Astrocyte (in vitro differentiated cells and primary cell): ENCODE measurements at regions not wholly inside any gene's neighbourhood (a gene's known extent, or its start where the extent isn't known, plus 50 kb on each side); places are given as distances from the start of the nearest gene placed in this dataset.
"Not testable (repeated sequence)": the region's sequence is repeated elsewhere in the genome, so short reads cannot be mapped to it uniquely, and the experiment has no call there.

Experiments used
- DNase-seq: peaks from one replicate; pipeline ENCODE4 v3.0.0-alpha.2; 2010; ENCODE audit warnings: low read depth
- FAIRE-seq: peaks from 2 replicates; lab custom pipeline; 2011; peaks lifted over from hg19 to GRCh38; lab: Jason Lieb, UNC
- H2AFZ ChIP-seq: 2 replicates; pipeline ENCODE4 v1.6.0; 2012; ENCODE audit warnings: low read depth, low read length, inconsistent platforms
- H3K27ac ChIP-seq: 2 replicates; pipeline ENCODE4 v1.5.1; 2011; ENCODE audit warnings: low read depth, low read length, inconsistent platforms
- H3K27me3 ChIP-seq: 2 replicates; pipeline ENCODE4 v1.6.0; 2011; ENCODE audit warnings: low read length, inconsistent platforms; ENCODE audit not compliant: insufficient read depth
- H3K36me3 ChIP-seq: 2 replicates; pipeline ENCODE4 v1.5.1; 2011; ENCODE audit warnings: low read length, inconsistent platforms; ENCODE audit not compliant: insufficient read depth
- H3K4me1 ChIP-seq: 2 replicates; pipeline ENCODE4 v1.5.1; 2011; ENCODE audit warnings: low read length, inconsistent platforms; ENCODE audit not compliant: insufficient read depth
- H3K4me2 ChIP-seq: 2 replicates; pipeline ENCODE4 v1.6.0; 2012; ENCODE audit warnings: low read length, inconsistent platforms
- H3K4me3 ChIP-seq: 2 replicates; pipeline ENCODE4 v1.5.1; 2011; ENCODE audit warnings: low read depth, mild to moderate bottlenecking, low read length, inconsistent platforms; ENCODE audit not compliant: insufficient read depth
- H3K79me2 ChIP-seq: 2 replicates; pipeline ENCODE4 v1.6.0; 2012; ENCODE audit warnings: mild to moderate bottlenecking, low read length, inconsistent platforms; ENCODE audit not compliant: insufficient read depth
- H3K9ac ChIP-seq: 2 replicates; pipeline ENCODE4 v1.6.0; 2012; ENCODE audit warnings: mild to moderate bottlenecking, low read length, inconsistent platforms
- H3K9me3 ChIP-seq: 2 replicates; pipeline ENCODE4 v1.5.1; 2012; ENCODE audit warnings: low read depth, mild to moderate bottlenecking, low read length, inconsistent platforms; ENCODE audit not compliant: insufficient read depth
- H4K20me1 ChIP-seq: 2 replicates; pipeline ENCODE4 v1.6.0; 2012; ENCODE audit warnings: low read length, inconsistent platforms; ENCODE audit not compliant: insufficient read depth
- H3K27ac Mint-ChIP-seq: one replicate; pipeline ENCODE4 v1.8.0; 2021; ENCODE audit warnings: mild to moderate bottlenecking, mixed read lengths; ENCODE audit not compliant: unreplicated experiment
- H3K27me3 Mint-ChIP-seq: one replicate; pipeline ENCODE4 v1.8.0; 2021; ENCODE audit warnings: low read depth, mixed read lengths; ENCODE audit not compliant: unreplicated experiment
- H3K36me3 Mint-ChIP-seq: one replicate; pipeline ENCODE4 v1.8.0; 2021; ENCODE audit warnings: low read depth, mixed read lengths; ENCODE audit not compliant: unreplicated experiment
- H3K4me1 Mint-ChIP-seq: one replicate; pipeline ENCODE4 v1.8.0; 2021; ENCODE audit warnings: low read depth, mixed read lengths; ENCODE audit not compliant: unreplicated experiment
- H3K4me3 Mint-ChIP-seq: one replicate; pipeline ENCODE4 v1.8.0; 2021; ENCODE audit warnings: mild to moderate bottlenecking, moderate library complexity, mixed read lengths; ENCODE audit not compliant: unreplicated experiment
- H3K9me3 Mint-ChIP-seq: one replicate; pipeline ENCODE4 v1.8.0; 2021; ENCODE audit warnings: mild to moderate bottlenecking, mixed read lengths; ENCODE audit not compliant: unreplicated experiment
- EZH2 ChIP-seq: IDR thresholded peaks from 2 replicates; pipeline ENCODE4 v1.6.1; 2012; ENCODE audit warnings: mild to moderate bottlenecking, low read length, inconsistent platforms; ENCODE audit not compliant: insufficient read depth
- TF ChIP-seq, protein P1 (sequence below): IDR thresholded peaks from 2 replicates; pipeline ENCODE4 v1.5.1; 2011; ENCODE audit warnings: low read depth, mild to moderate bottlenecking, inconsistent platforms, low read length, moderate library complexity; ENCODE audit not compliant: insufficient read depth

DNA sequence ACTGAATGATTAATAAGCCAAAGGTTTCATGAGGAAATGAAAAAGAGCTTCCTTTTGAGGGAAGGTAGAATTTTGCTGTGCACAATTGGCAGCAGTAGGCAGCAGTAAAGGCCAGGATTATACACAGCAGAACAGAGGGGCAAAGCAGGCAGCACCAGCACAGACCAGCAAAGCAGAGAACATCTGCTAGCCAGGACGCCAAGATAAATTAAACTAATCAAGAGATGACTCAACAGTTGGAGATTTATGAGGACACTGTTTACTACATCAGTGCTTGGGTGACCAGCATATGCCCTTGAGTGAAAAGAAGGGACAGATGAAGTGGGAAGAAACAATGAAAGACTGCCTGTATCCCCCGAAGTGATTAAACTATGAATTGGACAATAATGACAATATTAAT, 871.4 kb upstream of the CDH10 start:
- no peak overlapping the region for H3K27ac ChIP-seq
- TF ChIP-seq, protein P1, sequence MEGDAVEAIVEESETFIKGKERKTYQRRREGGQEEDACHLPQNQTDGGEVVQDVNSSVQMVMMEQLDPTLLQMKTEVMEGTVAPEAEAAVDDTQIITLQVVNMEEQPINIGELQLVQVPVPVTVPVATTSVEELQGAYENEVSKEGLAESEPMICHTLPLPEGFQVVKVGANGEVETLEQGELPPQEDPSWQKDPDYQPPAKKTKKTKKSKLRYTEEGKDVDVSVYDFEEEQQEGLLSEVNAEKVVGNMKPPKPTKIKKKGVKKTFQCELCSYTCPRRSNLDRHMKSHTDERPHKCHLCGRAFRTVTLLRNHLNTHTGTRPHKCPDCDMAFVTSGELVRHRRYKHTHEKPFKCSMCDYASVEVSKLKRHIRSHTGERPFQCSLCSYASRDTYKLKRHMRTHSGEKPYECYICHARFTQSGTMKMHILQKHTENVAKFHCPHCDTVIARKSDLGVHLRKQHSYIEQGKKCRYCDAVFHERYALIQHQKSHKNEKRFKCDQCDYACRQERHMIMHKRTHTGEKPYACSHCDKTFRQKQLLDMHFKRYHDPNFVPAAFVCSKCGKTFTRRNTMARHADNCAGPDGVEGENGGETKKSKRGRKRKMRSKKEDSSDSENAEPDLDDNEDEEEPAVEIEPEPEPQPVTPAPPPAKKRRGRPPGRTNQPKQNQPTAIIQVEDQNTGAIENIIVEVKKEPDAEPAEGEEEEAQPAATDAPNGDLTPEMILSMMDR, result no peak
- no peak for TF ChIP-seq EZH2
- H2AFZ ChIP-seq, result no peak overlapping the region
- H3K4me3 ChIP-seq, result no peak overlapping the region
- H3K9me3 ChIP-seq, result no peaks in the 10 kb centered on the region
- Mint-ChIP-seq H3K9me3 (no peaks in the 10 kb centered on the region), H3K4me3 (no peak overlapping the region), H3K27ac (no peak overlapping the region), H3K36me3 (no peaks in the 10 kb centered on the region), H3K27me3 (no peaks in the 10 kb centered on the region), H3K4me1 (peaks cover 6% of the 10 kb centered on the region)
- H3K27me3 ChIP-seq, result no peaks in the 10 kb centered on the region
- no peak overlapping the region for H3K9ac ChIP-seq
- H3K4me2 ChIP-seq, result no peak overlapping the region
- FAIRE-seq (no peak), DNase-seq (no peak)
- no peaks in the 10 kb centered on the region for H3K36me3 ChIP-seq
- H3K79me2 ChIP-seq, result no peaks in the 10 kb centered on the region
- no peaks in the 10 kb centered on the region for H3K4me1 ChIP-seq
- no peaks in the 10 kb centered on the region for H4K20me1 ChIP-seq

DNA sequence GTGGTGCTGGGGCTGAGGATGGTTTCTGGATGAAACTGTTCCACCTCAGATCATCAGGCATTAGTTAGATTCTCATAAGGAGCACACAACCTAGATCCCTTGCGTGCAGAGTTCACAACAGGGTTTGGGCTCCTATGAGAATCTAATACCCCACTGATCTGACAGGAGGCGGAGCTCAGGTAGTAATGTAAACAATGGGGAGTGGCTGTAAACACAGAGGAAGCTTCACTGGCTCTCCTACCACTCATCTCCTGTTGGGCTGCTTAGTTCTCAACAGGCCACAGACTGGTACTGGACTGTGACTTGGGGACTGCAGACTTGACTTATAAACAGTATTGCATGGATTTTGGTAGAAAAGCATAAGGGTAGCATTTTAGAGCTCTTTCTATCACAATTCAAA, 870.7 kb upstream of the CDH10 start:
- Mint-ChIP-seq H3K27ac (no peak overlapping the region), H3K36me3 (no peaks in the 10 kb centered on the region), H3K27me3 (no peaks in the 10 kb centered on the region), H3K4me1 (peaks cover 6% of the 10 kb centered on the region), H3K9me3 (no peaks in the 10 kb centered on the region), H3K4me3 (no peak overlapping the region)
- H3K9me3 ChIP-seq, result no peaks in the 10 kb centered on the region
- H3K79me2 ChIP-seq, result no peaks in the 10 kb centered on the region
- no peaks in the 10 kb centered on the region for H3K27me3 ChIP-seq
- H3K4me1 ChIP-seq, result no peaks in the 10 kb centered on the region
- no peak for FAIRE-seq
- TF ChIP-seq, protein P1, result no peak
- TF ChIP-seq EZH2, result no peak
- no peak overlapping the region for H3K27ac ChIP-seq
- no peak for DNase-seq
- no peak overlapping the region for H2AFZ ChIP-seq
- no peaks in the 10 kb centered on the region for H3K36me3 ChIP-seq
- no peak overlapping the region for H3K4me3 ChIP-seq
- no peaks in the 10 kb centered on the region for H4K20me1 ChIP-seq
- H3K4me2 ChIP-seq, result no peak overlapping the region
- H3K9ac ChIP-seq, result no peak overlapping the region

GRCh38 chr5:25510692-25511091, 865.9 kb upstream of the CDH10 start:
- H3K4me3 ChIP-seq, H3K27ac Mint-ChIP-seq, H3K9me3 ChIP-seq, H4K20me1 ChIP-seq, FAIRE-seq, H3K9ac ChIP-seq, H3K4me1 Mint-ChIP-seq, H2AFZ ChIP-seq, DNase-seq, H3K9me3 Mint-ChIP-seq, H3K36me3 ChIP-seq, H3K27me3 Mint-ChIP-seq, H3K4me2 ChIP-seq, H3K36me3 Mint-ChIP-seq, H3K79me2 ChIP-seq, H3K27me3 ChIP-seq, H3K4me1 ChIP-seq, H3K27ac ChIP-seq, H3K4me3 Mint-ChIP-seq: not testable (repeated sequence)

- not testable (repeated sequence) for DNase-seq, H3K4me1 ChIP-seq, H3K27ac ChIP-seq, H3K9ac ChIP-seq, H3K4me1 Mint-ChIP-seq, H3K4me3 Mint-ChIP-seq, H3K27me3 ChIP-seq, H3K36me3 Mint-ChIP-seq, H3K36me3 ChIP-seq, H3K4me3 ChIP-seq, FAIRE-seq, H3K27me3 Mint-ChIP-seq, H3K27ac Mint-ChIP-seq, H3K9me3 Mint-ChIP-seq, H3K79me2 ChIP-seq, H3K9me3 ChIP-seq, H3K4me2 ChIP-seq, H2AFZ ChIP-seq, H4K20me1 ChIP-seq
Measured at GRCh38 chr5:25508011-25508410, 863.2 kb upstream of the CDH10 start.
